Fibroblast of skin of abdomen (primary cell): ENCODE measurements at regions not wholly inside any gene's neighbourhood (a gene's known extent, or its start where the extent isn't known, plus 50 kb on each side); places are given as distances from the start of the nearest gene placed in this dataset.

Experiments used
- DNase-seq: peaks from one replicate; pipeline ENCODE4 v3.0.0-alpha.2; 2013

DNA sequence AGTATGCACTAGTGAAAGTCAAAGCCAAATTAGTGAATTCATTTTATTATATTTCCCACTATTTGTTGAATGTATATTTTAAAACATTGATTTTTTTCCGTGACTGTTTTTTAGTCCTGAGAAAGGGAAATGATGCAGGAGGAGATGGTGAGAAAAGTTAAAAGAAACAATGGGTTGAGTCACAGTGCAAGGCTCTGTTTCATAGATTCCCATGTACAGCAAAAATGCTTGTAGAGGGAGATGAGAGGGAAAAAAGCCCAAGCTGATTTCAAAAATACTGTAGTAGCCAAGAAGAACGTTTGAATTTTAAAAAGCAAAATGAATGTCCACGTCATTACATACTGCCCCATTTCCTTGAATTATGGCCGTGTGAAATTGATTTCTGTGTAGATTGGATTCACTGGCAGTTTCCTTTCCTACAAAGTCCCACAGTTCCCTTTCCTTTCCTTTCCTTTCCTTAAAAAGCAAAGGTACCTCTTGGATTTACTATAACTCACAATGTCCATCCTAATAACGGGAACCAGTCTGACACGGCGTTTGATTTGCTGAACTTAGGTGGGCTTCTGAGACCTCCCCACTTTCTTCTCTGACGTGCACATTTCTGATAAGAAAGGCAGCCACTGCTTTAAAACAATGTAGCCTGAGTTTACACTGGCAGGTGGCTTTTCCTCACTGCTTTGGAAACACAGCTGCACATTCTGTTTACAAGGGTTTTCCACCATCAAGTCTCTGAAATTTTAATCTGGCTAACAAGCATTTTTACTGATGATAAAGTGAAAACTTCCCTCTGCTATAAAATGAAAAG is 63.7 kb downstream of the SPCS3 start:
- DNase-seq = no peak

GRCh38 chr4:176385601-176386000 is 65.8 kb downstream of the SPCS3 start:
- no peak for DNase-seq

DNA sequence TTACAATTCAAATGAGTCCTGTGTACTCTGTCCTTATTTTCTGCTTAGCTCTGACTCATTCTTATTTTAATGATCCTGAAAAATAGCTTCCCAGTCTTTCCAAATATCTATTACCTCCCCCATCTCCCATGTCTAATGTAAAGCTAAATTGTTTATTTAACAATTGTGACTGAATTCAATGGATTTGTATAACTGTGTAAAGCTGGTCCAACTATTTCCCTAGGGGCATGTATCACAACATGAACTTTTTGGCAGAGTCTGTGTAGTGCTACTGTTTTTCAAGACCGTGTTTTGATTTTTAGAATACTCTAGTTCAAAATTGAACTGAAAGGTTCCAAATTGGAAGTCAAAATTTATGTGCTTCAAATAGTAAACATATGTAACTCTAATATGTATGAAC is 67.8 kb downstream of the SPCS3 start:
- peak; percentile 31 for DNase-seq

DNA sequence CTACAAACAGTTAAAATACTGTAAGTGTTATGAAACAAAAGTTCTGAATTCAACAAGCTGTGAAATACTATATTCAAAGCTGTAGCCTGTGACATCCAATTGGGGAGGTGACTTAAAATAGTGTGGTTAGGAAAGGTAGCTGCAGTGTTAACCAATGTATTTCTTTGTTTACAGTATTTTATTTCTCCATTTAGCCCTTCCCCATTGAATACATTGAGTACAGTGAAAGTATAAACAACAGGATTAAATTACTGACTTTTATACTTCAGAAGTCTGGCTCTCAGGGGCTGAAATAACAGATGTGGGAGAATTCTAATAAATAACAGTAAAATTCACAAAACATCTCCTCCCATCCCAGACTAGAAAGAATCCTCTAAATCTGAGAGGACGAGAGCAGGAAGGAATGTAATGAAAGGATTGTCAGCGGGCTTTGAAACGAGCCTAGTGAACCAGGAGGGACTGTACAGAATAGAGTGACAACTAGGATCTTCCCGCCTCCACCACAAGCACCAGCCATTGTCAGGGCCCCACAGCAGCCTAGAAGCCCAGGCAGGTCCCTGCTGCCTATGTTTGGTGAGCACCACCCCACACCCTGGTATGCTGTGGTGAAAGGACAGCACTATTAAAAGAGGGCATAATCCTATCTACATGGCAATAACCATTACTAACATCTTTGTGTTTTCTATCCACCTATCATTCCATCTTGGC is 73.7 kb downstream of the SPCS3 start:
- no peak for DNase-seq

DNA sequence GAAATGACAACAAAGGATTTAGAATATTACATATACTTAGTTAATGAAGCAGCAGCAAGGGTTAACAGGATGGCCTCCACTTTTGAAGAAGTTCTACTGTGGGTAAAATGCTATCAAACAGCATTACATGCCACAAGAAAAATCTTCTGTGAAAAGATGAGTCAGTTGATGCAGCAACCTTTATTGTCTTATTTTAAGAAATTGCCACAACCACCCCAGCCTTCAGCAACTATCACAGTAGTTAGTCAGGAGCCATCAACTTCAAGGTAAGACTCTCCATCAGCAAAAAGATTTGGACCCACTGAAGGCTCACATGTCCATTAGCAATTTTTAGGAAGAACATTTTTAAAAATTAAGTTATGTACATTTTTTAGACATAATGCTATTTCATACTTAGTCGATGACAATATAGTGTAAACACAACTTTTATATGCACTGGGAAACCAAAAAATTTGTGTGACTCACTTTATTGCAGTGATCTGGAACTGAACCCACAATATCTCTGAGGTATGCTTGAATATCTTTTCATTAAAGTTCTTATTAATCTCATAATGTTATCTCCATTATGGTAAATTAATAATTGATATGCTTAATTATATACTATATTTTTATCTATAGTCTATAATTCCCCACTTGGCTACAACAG is 81.2 kb downstream of the SPCS3 start:
- peak; percentile 84 for DNase-seq

DNA sequence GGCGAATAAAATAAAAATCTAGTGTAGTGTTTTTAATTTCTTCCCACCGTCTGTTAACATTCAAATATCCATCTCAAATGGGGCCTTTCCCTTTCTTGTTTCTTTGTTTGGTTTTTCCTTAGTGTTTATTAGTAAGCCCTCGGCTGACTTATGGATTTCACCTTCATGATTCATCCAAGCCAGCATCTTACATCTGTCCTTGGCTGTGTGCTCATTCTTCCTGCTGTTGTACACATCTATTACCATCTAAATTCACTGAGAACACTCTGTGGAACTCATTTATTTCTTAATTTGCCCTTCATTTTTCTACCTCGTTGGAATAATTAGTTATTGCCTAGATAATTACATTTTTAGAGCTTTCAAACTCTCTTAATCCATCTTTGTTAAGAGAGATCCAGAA is 84.9 kb downstream of the SPCS3 start:
- DNase-seq = peak; percentile 55

DNA sequence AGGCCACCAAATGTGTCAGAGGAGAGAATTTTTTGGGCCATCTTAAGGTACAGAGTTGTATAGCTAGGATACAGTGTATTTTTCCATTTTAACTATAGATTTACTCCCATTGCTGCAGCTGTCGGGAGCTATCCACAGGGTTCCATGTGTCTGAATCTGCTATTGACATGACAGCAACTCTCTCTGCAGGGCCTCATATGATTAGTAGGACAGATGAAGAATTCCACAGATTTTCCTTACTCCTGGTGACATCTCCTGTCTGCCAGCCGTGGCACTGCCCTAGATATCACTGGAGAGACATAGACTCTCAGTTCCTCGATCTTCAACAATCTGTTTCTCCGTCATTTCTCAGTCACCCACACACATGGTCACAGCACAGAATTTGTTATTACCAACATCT is 86.5 kb downstream of the SPCS3 start:
- no peak for DNase-seq

DNA sequence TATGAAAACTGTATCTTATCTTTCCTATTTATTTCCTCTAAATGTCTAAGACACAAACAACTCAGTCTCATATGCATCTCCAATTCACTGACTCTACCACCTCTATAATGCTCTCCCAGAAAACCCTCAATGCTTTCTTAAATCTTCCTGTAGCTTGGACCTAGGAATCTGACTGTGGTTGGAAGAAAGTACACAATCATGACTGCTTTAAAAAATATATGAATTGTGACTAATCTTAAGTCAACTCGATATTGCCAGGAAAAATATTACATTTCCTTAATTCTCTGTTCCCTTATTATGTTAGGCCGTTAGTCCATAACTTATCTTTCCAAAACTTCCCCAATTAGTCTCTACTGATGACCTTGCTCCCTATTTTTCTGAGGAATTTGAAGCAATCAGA is 87.0 kb downstream of the SPCS3 start:
- DNase-seq = no peak

DNA sequence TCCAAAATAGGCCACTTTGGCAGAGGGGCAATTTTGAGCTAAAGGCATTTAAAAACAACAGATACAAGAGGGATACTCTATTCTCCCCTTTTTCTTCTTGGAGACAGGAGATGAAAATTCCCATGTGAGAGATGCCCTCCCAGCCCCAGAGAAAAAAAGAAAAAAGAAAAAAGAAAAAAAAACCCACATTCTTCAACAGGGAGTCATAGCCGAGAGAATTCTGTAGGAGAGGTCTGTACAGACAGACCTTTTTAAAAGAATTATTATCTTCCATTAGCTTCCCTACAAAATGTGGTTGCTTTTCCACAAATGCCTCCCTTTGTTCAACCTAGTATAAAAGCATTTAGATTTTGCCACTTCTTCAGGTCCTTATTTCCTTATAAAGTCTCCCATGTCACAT is 89.9 kb downstream of the SPCS3 start:
- peak; percentile 24 for DNase-seq

DNA sequence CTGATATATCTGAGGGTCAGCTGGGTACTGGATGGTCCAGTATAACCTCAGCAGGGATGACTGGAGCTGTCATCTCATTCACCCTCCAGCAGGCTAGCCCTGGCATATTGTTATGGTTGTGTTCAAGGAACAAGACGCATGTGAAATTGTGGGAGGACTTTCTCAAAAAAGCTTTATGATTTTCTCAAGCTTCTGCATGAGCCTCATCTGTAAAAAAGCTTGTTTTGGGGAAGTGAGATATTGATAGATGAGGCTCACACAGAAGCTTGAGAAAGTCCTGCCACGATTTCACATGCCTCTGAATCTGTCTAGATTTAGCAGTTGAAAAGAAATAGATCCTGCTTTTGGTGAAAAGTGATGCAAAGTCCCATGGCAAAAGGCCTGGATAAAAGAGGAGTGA is 93.4 kb downstream of the SPCS3 start:
- no peak for DNase-seq

- peak; percentile 86 for DNase-seq
These were observed 102.2 kb downstream of the SPCS3 start for GRCh38 chr4:176422001-176422400.

DNA sequence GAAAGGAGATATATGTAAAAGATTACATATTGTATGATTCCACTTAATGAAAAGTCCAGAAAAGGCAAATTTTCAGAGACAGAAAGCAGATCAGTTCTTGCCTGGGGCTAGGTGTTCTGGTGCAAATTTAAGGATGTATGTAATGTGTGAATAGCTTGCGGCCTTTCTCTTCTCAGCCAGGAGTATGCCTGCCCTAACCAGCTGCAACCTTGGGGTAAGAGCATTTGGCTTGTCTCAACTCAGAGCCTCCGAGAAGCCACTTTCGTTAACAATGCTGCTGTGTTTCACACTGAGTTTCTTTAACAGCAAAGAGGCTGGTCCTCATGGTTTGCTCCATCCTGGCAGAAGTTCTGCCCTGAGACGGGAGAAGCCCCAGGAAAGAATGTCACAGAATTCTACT is 102.7 kb downstream of the SPCS3 start:
- DNase-seq = no peak

DNA sequence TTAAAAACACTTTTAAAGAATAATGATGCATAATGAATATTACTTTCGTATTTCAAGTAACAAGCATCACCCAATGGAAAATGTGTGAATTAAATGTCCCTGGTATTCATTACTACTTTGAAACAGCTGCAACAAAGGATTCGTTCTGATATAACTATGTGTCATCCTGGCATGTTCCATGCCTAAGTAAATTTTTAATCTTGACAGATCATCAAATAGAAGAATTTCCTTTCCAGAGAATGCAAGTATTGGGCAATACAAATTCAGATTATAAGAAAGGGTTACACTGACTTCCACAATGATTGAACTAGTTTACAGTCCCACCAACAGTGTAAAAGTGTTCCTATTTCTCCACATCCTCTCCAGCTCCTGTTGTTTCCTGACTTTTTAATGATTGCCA is 105.3 kb downstream of the SPCS3 start:
- DNase-seq = peak; percentile 65

DNA sequence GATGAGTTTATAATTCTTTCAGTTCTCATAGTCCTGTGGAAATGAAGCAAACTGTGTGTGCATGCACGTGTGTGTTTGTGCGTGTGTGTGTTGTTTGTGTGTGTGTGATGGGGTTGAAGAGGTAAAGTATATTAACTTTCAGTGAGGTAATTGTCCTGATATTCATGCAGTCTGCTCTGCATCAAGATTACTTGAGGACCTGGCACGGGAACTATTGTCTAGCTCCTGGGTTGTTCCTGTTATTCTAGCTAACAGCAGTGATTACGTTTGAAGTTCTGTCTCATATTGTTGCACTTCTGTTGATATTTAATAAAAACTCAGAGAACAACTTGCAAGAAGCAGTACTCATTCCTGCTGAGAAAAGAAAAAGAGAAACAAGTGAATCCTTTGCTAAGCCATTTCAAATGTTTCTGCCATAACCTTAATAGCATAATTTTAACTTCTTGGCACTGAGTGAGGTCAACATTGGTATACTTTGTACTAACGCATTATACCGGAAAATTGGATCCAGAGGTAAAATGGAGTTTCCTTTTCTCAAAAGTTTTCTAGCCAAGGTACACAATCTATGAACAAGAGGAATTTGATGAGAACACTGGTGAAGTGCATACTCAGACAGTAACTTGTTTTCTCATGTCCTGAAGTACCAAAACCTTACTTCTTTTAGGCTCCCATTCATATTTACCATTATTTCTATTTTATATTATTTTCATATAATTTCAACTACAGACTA is 113.2 kb downstream of the SPCS3 start:
- no peak for DNase-seq

DNA sequence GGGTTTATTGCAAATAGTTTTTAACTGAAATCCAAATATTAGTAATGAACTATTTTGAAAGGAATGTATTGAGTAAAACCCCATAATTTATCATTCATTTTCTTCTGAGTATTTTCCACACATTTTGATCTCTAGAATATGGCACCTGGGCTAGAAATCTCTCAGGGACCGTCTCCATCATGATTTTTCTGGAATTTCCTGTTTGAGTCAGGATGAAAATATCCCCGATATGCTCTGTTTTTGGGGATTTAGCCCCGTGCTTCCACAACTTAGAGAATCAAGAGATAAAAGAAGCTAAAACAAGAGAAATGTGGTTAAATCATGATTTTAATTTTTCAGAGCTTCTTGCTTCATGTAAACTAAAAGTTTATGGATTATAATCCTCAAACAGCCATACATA is 114.2 kb downstream of the SPCS3 start:
- peak; percentile 61 for DNase-seq

GRCh38 chr4:176435901-176436292 is 116.1 kb downstream of the SPCS3 start:
- DNase-seq = peak; percentile 73

DNA sequence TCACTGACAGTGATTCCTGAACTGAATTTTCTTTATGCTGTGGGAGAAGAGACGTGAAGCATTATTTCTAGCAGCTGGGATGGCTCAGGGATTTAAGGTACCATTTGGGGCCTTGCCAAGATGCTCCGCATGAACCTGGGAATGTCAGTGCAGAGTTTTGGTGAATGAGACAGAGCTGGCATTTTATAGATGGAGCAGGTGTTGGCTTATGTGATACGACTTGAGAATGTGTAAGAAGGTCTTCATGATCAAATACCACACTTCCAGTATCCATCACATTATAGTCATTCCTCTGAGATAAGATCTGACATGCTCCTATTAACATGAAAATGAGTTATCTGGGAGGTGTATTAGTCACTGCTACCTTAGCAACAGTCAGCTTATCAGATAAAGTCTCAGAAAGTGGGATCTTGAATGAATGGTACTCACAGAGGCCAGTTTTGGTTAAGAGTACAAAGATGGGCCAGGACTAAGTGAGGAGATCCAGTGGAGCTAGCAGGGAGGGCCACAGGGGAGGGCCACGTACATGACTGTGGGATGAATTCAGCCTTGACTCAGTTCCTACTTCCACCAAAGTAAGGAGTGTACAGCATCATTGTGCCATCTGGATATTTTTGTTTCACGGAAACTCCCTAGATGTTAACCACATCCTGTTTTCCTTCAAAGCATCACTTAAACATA is 116.7 kb downstream of the SPCS3 start:
- peak; percentile 68 for DNase-seq

GRCh38 chr4:176437756-176438155 is 118.0 kb downstream of the SPCS3 start:
- peak; percentile 2 for DNase-seq

DNA sequence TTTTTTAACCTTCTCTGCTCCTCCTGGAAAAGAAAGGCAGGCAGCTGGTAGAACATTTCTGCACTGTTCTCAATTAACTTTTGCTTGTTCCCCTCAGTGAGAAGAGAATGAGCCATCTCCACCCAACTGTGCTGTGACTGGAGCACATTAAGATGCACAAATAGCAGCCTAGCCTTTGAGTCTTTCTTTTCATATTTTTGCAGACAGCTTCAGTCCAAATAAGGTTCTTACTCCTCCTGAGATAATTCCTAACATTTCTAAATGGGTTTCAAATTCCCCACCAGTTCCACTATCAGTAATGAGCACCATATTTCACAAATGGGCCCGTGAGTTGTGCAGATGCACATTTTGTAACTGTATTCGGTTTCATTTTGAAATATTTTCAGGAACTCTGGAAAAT is 118.6 kb downstream of the SPCS3 start:
- DNase-seq = peak; percentile 76

DNA sequence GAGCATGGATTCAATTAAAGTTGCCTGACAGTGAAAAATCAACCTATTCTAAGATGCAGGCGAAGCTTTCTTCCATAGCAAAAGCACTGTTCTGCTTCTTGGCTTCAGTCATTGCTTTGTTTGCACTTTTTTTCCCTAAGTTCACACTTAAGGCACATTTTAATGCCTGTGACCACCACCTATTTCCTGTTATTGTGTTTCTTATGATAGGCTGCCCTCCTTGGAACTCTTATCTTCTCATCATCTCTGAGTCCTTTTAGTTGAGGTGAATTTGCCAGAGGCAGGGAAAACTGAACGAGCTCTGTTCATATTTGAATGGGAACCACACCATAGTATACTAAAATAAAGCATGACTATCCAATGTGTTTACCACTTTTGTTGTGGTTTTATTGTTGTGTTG is 119.8 kb downstream of the SPCS3 start:
- DNase-seq = no peak

GRCh38 chr4:176440698-176441097 is 120.9 kb downstream of the SPCS3 start:
- no peak for DNase-seq

GRCh38 chr4:176441594-176441993 is 121.8 kb downstream of the SPCS3 start:
- no peak for DNase-seq
